ENCODE measurements at regions not wholly inside any gene's neighbourhood (a gene's known extent, or its start where the extent isn't known, plus 50 kb on each side); places are given as distances from the start of the nearest gene placed in this dataset.

GRCh38 chr16:76942089-76942488 lies 248.9 kb upstream of the MON1B start:
- in situ Hi-C loops (cut with HindIII; ENCODE audit: low pct_unique_long_range_greater_than_20kb, low sequenced_read_pairs) (no loop called here), intact Hi-C loops (cut with micrococcal nuclease; ENCODE audit: unreplicated experiment) (no loop called here)
- ATAC-seq (no peak), DNase-seq (ENCODE audit: low read depth, low spot score) (no peak)
- Histone ChIP-seq H3K27me3 (ENCODE audit: control insufficient read depth, insufficient read depth, low read length) (no peaks in the 10 kb centered on the region), H3K4me3 (ENCODE audit: low read depth in 2 of 2, low read length in 2 of 2) (no peak overlapping the region), H3K9me3 (ENCODE audit: control insufficient read depth, insufficient read depth, low read depth, low read length) (no peaks in the 10 kb centered on the region), H3K36me3 (ENCODE audit: control insufficient read depth, insufficient read depth, low read length) (no peaks in the 10 kb centered on the region), H3K4me1 (ENCODE audit: control insufficient read depth, insufficient read depth, low read length) (no peaks in the 10 kb centered on the region), H3K27ac (ENCODE audit: low read length) (no peak overlapping the region)
- no TSS peak for BruUV-seq (replicated peaks)
- TF ChIP-seq POLR2AphosphoS5 (IDR thresholded peaks at IDR 0.05; ENCODE audit: low read depth, low read length), result no peak
- TF ChIP-seq CTCF (IDR thresholded peaks at IDR 0.05), result no peak
- no peak for TF ChIP-seq SIN3A (IDR thresholded peaks at IDR 0.05; ENCODE audit: borderline replicate concordance, insufficient read depth, low read depth, low read length)
- TF ChIP-seq REST (IDR thresholded peaks at IDR 0.05; ENCODE audit: insufficient read depth in 1 of 2, low read depth in 2 of 2, low read length in 1 of 2), result no peak
- TF ChIP-seq TCF7L2 (IDR thresholded peaks at IDR 0.05; ENCODE audit: low read depth, low read length), result no peak
- POLR2A ChIA-PET, result interaction anchor here (0.5 kb wide), 1 partner anchor 18 kb away, joined by 3 read pairs; no protein-coding TSS in a partner anchor
- CTCF ChIA-PET, result no interaction called here

- in situ Hi-C loops (cut with HindIII; ENCODE audit: low pct_unique_long_range_greater_than_20kb, low sequenced_read_pairs) (no loop called here), intact Hi-C loops (cut with micrococcal nuclease; ENCODE audit: unreplicated experiment) (no loop called here)
- Histone ChIP-seq H3K9me3 (ENCODE audit: control insufficient read depth, insufficient read depth, low read depth, low read length) (no peaks in the 10 kb centered on the region), H3K4me3 (ENCODE audit: low read depth in 2 of 2, low read length in 2 of 2) (no peak overlapping the region), H3K36me3 (ENCODE audit: control insufficient read depth, insufficient read depth, low read length) (no peaks in the 10 kb centered on the region), H3K27me3 (ENCODE audit: control insufficient read depth, insufficient read depth, low read length) (no peaks in the 10 kb centered on the region), H3K4me1 (ENCODE audit: control insufficient read depth, insufficient read depth, low read length) (no peaks in the 10 kb centered on the region), H3K27ac (ENCODE audit: low read length) (no peak overlapping the region)
- ATAC-seq, result no peak
- BruUV-seq (replicated peaks), result no TSS peak
- CTCF ChIA-PET, result no interaction called here
- POLR2A ChIA-PET, result no interaction called here
- no peak for DNase-seq (ENCODE audit: low read depth, low spot score)
- TF ChIP-seq POLR2AphosphoS5 (IDR thresholded peaks at IDR 0.05; ENCODE audit: low read depth, low read length), result no peak
Measured at GRCh38 chr16:76943921-76944320, 247.1 kb upstream of the MON1B start.

DNA sequence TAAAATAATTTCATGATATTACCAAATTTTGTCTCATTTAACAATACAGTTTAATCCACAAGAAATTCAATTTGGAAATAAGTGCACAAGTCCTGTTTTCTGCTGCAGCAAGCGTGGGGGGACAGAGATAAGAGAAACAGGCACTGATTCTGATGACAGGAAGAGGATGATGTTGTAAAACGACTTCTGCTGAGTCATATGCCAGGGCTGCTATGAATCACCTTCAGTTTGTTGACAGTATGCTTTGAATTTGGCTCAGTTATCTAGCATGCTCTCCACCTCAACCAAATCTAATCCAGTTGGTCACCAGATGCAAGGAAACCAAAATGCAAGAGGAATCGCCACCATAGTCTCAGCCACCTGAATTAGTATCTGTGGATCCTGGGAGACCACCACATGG lies 244.1 kb upstream of the MON1B start:
- in situ Hi-C loops (cut with HindIII; ENCODE audit: low pct_unique_long_range_greater_than_20kb, low sequenced_read_pairs) (no loop called here), intact Hi-C loops (cut with micrococcal nuclease; ENCODE audit: unreplicated experiment) (no loop called here)
- Histone ChIP-seq H3K36me3 (ENCODE audit: control insufficient read depth, insufficient read depth, low read length) (no peaks in the 10 kb centered on the region), H3K27ac (ENCODE audit: low read length) (no peak overlapping the region), H3K4me3 (ENCODE audit: low read depth in 2 of 2, low read length in 2 of 2) (no peak overlapping the region), H3K4me1 (ENCODE audit: control insufficient read depth, insufficient read depth, low read length) (no peaks in the 10 kb centered on the region), H3K9me3 (ENCODE audit: control insufficient read depth, insufficient read depth, low read depth, low read length) (no peaks in the 10 kb centered on the region), H3K27me3 (ENCODE audit: control insufficient read depth, insufficient read depth, low read length) (no peaks in the 10 kb centered on the region)
- ATAC-seq, result peak; percentile 77
- BruUV-seq (replicated peaks), result no TSS peak
- ChIA-PET CTCF (no interaction called here), POLR2A (no interaction called here)
- no peak for DNase-seq (ENCODE audit: low read depth, low spot score)
- TF ChIP-seq REST (IDR thresholded peaks at IDR 0.05; ENCODE audit: insufficient read depth in 1 of 2, low read depth in 2 of 2, low read length in 1 of 2) (no peak), POLR2AphosphoS5 (IDR thresholded peaks at IDR 0.05; ENCODE audit: low read depth, low read length) (no peak), TCF7L2 (IDR thresholded peaks at IDR 0.05; ENCODE audit: low read depth, low read length) (no peak), CTCF (IDR thresholded peaks at IDR 0.05) (no peak), SIN3A (IDR thresholded peaks at IDR 0.05; ENCODE audit: borderline replicate concordance, insufficient read depth, low read depth, low read length) (no peak)
